ENCODE measurements at regions not wholly inside any gene's neighbourhood (a gene's known extent, or its start where the extent isn't known, plus 50 kb on each side); places are given as distances from the start of the nearest gene placed in this dataset.

DNA sequence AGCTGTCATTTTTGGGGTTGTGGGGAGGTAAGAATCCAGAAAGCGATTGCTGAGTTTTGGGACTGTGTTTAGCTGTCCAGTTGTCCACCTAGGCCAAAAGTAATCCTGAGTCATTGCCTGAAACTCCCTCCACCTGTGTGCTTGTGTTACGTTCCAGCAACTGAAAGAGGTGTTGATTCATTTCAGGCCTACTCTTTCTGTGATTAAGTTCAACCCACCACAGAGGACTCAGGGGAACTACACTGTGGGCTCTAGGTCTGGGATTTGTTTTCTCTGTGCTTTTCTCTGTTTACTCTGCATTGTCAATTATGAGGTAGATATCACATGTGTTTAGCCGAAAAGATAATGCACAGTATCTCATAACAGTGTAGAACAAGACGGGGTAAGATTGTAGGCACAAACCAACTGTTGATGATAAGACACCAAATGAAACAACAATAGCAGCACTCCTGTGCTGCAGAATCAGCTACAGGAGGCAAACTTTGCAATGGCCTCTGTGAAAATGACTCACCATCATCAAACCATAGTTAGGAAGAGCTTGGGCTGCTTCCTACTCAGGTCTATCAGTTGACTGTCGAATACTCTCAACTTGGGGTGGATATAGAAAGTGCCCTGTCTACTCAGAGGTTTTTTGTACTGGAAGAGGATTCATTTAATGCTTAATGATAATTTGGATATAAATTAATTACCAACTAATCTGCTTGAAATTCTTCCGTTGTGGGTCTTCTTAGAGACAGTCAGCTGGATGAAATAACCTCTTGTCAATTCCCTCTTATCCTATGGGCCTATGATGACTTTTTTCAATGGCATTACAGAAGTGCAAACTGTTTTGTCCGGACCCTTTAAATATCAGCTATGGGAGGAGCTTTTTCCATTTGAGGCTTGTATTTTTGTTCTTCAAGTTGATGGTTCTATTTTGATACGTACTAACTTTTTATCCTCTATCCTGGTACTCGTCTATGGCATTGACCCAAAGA, 385.9 kb downstream of the BMP4 start (continued):
- TF ChIP-seq, protein P1, sequence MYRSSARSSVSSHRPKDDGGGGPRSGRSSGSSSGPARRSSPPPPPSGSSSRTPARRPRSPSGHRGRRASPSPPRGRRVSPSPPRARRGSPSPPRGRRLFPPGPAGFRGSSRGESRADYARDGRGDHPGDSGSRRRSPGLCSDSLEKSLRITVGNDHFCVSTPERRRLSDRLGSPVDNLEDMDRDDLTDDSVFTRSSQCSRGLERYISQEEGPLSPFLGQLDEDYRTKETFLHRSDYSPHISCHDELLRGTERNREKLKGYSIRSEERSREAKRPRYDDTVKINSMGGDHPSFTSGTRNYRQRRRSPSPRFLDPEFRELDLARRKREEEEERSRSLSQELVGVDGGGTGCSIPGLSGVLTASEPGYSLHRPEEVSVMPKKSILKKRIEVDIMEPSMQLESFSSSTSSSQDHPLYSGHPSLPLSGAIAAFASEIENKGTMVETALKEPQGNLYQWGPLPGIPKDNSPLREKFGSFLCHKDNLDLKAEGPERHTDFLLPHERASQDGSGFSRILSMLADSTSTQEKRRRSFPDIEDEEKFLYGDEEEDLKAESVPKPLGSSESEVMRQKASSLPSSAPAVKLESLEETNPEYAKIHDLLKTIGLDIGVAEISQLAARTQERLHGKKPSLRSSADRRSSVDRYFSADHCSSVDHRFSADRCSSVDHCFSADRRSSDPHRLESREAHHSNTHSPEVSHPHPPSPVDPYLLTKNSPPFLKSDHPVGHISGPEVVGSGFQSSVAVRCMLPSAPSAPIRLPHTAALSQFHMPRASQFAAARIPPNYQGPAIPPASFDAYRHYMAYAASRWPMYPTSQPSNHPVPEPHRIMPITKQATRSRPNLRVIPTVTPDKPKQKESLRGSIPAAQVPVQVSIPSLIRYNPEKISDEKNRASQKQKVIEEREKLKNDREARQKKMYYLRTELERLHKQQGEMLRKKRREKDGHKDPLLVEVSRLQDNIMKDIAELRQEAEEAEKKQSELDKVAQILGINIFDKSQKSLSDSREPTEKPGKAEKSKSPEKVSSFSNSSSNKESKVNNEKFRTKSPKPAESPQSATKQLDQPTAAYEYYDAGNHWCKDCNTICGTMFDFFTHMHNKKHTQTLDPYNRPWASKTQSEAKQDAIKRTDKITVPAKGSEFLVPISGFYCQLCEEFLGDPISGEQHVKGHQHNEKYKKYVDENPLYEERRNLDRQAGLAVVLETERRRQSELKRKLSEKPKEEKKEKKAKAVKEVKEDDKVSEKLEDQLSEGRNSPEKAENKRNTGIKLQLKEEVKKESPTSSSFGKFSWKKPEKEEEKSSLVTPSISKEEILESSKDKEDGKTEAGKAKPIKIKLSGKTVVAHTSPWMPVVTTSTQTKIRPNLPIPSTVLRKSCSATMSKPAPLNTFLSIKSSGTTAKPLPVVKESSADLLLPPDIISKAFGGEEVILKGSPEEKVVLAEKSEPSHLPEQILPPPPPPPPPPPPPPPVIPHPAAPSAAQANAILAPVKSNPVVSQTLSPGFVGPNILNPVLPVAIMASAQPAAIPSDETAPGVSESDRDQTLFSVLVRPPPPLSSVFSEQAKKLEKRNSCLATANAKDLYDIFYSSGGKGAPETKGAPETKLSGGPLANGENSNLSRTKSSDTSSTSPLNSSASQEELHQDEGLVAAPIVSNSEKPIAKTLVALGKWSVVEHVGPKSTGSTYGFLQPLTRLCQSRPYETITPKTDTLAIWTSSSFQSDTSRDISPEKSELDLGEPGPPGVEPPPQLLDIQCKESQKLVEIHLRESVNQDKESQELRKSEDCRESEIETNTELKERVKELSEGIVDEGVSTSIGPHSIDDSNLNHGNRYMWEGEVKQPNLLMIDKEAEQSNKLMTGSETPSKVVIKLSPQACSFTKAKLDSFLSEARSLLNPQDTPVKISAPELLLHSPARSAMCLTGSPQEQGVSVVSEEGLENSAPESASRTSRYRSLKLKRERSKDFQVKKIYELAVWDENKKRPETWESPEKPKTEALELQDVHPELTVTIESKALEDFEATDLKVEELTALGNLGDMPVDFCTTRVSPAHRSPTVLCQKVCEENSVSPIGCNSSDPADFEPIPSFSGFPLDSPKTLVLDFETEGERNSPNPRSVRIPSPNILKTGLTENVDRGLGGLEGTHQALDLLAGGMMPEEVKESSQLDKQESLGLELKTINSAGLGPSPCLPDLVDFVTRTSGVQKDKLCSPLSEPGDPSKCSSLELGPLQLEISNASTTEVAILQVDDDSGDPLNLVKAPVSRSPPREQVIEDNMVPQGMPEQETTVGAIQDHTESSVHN (IDR thresholded peaks at IDR 0.05; ENCODE audit: borderline replicate concordance in 1 of 2, low read depth in 1 of 2), result no peak
- TF ChIP-seq, protein P2, sequence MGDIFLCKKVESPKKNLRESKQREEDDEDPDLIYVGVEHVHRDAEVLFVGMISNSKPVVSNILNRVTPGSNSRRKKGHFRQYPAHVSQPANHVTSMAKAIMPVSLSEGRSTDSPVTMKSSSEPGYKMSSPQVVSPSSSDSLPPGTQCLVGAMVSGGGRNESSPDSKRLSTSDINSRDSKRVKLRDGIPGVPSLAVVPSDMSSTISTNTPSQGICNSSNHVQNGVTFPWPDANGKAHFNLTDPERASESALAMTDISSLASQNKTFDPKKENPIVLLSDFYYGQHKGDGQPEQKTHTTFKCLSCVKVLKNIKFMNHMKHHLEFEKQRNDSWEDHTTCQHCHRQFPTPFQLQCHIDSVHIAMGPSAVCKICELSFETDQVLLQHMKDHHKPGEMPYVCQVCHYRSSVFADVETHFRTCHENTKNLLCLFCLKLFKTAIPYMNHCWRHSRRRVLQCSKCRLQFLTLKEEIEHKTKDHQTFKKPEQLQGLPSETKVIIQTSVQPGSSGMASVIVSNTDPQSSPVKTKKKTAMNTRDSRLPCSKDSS (IDR thresholded peaks at IDR 0.05; ENCODE audit: low read depth, partially characterized antibody), result no peak
